Muscle of leg (tissue), 3 donors: ENCODE measurements at regions not wholly inside any gene's neighbourhood (a gene's known extent, or its start where the extent isn't known, plus 50 kb on each side); places are given as distances from the start of the nearest gene placed in this dataset.

Experiments
- DNase-seq: peaks from one replicate; pipeline ENCODE4 v3.0.0; 2013
- H3K27ac ChIP-seq: one replicate; pipeline ENCODE4 v1.5.1; 2013; ENCODE audit warnings: mild to moderate bottlenecking, low read length, control low read depth
- H3K27me3 ChIP-seq: one replicate; pipeline ENCODE4 v1.6.1; 2013; ENCODE audit warnings: low read length; ENCODE audit not compliant: control insufficient read depth, insufficient read depth
- H3K36me3 ChIP-seq: one replicate; pipeline ENCODE4 v1.6.1; 2013; ENCODE audit warnings: low read length; ENCODE audit not compliant: control insufficient read depth, insufficient read depth
- H3K4me1 ChIP-seq: one replicate; pipeline ENCODE4 v1.6.1; 2013; ENCODE audit warnings: low read length; ENCODE audit not compliant: control insufficient read depth, insufficient read depth
- H3K4me3 ChIP-seq: one replicate; pipeline ENCODE4 v1.5.1; 2013; ENCODE audit warnings: low read length, control low read depth
- H3K9me3 ChIP-seq: replicated peaks from 2 replicates; pipeline ENCODE4 v1.6.1; 2013; ENCODE audit warnings: low read depth, low read length; ENCODE audit not compliant: control insufficient read depth
- WGBS: methylation state at CpG from one replicate; pipeline ENCODE4 v1.1.5; 2013; ENCODE audit warnings: missing lambda C conversion rate; ENCODE audit not compliant: insufficient coverage; 5-methylcytosine and 5-hydroxymethylcytosine counted together

GRCh38 chr20:12695937-12696336 lies 312.8 kb upstream of the SPTLC3 start:
- Histone ChIP-seq H3K27ac (no peak overlapping the region), H3K36me3 (no peaks in the 10 kb centered on the region), H3K4me1 (no peaks in the 10 kb centered on the region), H3K9me3 (no peaks in the 10 kb centered on the region), H3K27me3 (no peaks in the 10 kb centered on the region), H3K4me3 (no peak overlapping the region)
- DNase-seq, result no peak
- 84% methylated on average over 2 of the region's 3 CpGs for WGBS

GRCh38 chr20:12698817-12699216 lies 310.0 kb upstream of the SPTLC3 start:
- Histone ChIP-seq H3K4me3 (no peak overlapping the region), H3K36me3 (no peaks in the 10 kb centered on the region), H3K4me1 (no peaks in the 10 kb centered on the region), H3K27ac (no peak overlapping the region), H3K27me3 (no peaks in the 10 kb centered on the region), H3K9me3 (no peaks in the 10 kb centered on the region)
- DNase-seq, result no peak
- 73% methylated on average over 2 of the region's 2 CpGs for WGBS

GRCh38 chr20:12699374-12700228 lies 309.2 kb upstream of the SPTLC3 start:
- no peaks in the 10 kb centered on the region for H3K36me3 ChIP-seq
- 81% methylated on average over 3 of the region's 5 CpGs for WGBS
- no peak overlapping the region for H3K4me3 ChIP-seq
- no peaks in the 10 kb centered on the region for H3K9me3 ChIP-seq
- H3K4me1 ChIP-seq, result no peaks in the 10 kb centered on the region
- no peaks in the 10 kb centered on the region for H3K27me3 ChIP-seq
- H3K27ac ChIP-seq, result no peak overlapping the region
- DNase-seq, result no peak

- WGBS, result 100% methylated on average over 1 of the region's 9 CpGs
- no peaks in the 10 kb centered on the region for H3K27me3 ChIP-seq
- H3K36me3 ChIP-seq, result no peaks in the 10 kb centered on the region
- H3K27ac ChIP-seq, result no peak overlapping the region
- no peaks in the 10 kb centered on the region for H3K4me1 ChIP-seq
- no peaks in the 10 kb centered on the region for H3K9me3 ChIP-seq
- H3K4me3 ChIP-seq, result no peak overlapping the region
- no peak for DNase-seq
Observed at GRCh38 chr20:12700701-12701100, 308.1 kb upstream of the SPTLC3 start.

- Histone ChIP-seq H3K36me3 (no peaks in the 10 kb centered on the region), H3K27me3 (no peaks in the 10 kb centered on the region), H3K4me3 (no peak overlapping the region), H3K9me3 (no peaks in the 10 kb centered on the region), H3K27ac (no peak overlapping the region), H3K4me1 (no peaks in the 10 kb centered on the region)
- no peak for DNase-seq
- 100% methylated on average over 1 of the region's 1 CpG for WGBS
Observed at GRCh38 chr20:12702312-12702711, 306.5 kb upstream of the SPTLC3 start.

- Histone ChIP-seq H3K9me3 (no peaks in the 10 kb centered on the region), H3K27ac (no peak overlapping the region), H3K4me1 (no peaks in the 10 kb centered on the region), H3K36me3 (no peaks in the 10 kb centered on the region), H3K27me3 (no peaks in the 10 kb centered on the region), H3K4me3 (no peak overlapping the region)
- no CpG with 5 or more reads among the region's 2 CpGs for WGBS
- DNase-seq, result no peak
Observed at GRCh38 chr20:12715371-12715770, 293.4 kb upstream of the SPTLC3 start.

- no peak overlapping the region for H3K27ac ChIP-seq
- H3K36me3 ChIP-seq, result no peaks in the 10 kb centered on the region
- H3K27me3 ChIP-seq, result no peaks in the 10 kb centered on the region
- no peaks in the 10 kb centered on the region for H3K9me3 ChIP-seq
- peak; percentile 74 for DNase-seq
- no peak overlapping the region for H3K4me3 ChIP-seq
- WGBS, result 44% methylated on average over 1 of the region's 3 CpGs
- no peaks in the 10 kb centered on the region for H3K4me1 ChIP-seq
Observed at GRCh38 chr20:12715991-12716680, 292.6 kb upstream of the SPTLC3 start.

GRCh38 chr20:12717061-12717460 lies 291.7 kb upstream of the SPTLC3 start:
- WGBS, result no CpG with 5 or more reads among the region's 1 CpG

GRCh38 chr20:12718619-12719018 lies 290.2 kb upstream of the SPTLC3 start:
- no peaks in the 10 kb centered on the region for H3K36me3 ChIP-seq
- no peak overlapping the region for H3K27ac ChIP-seq
- no peak overlapping the region for H3K4me3 ChIP-seq
- no peaks in the 10 kb centered on the region for H3K9me3 ChIP-seq
- no peaks in the 10 kb centered on the region for H3K27me3 ChIP-seq
- no peak for DNase-seq
- no CpG with 5 or more reads among the region's 4 CpGs for WGBS
- H3K4me1 ChIP-seq, result no peaks in the 10 kb centered on the region

More at GRCh38 chr20:12717061-12717460, 291.7 kb upstream of the SPTLC3 start:
- H3K4me1 ChIP-seq, result no peaks in the 10 kb centered on the region
- no peaks in the 10 kb centered on the region for H3K27me3 ChIP-seq
- no peaks in the 10 kb centered on the region for H3K36me3 ChIP-seq
- peak overlapping the region; percentile 53 for H3K27ac ChIP-seq
- DNase-seq, result peak; percentile 81
- no peaks in the 10 kb centered on the region for H3K9me3 ChIP-seq
- no peak overlapping the region for H3K4me3 ChIP-seq

GRCh38 chr20:12721636-12722035 lies 287.1 kb upstream of the SPTLC3 start:
- Histone ChIP-seq H3K4me1 (no peaks in the 10 kb centered on the region), H3K27me3 (no peaks in the 10 kb centered on the region), H3K36me3 (no peaks in the 10 kb centered on the region), H3K27ac (no peak overlapping the region), H3K9me3 (no peaks in the 10 kb centered on the region), H3K4me3 (no peak overlapping the region)
- WGBS, result 92% methylated on average over 2 of the region's 2 CpGs
- DNase-seq, result no peak
